Activated T-cell treated with anti-CD3 and anti-CD28 coated beads for 1 hour (primary cell): ENCODE measurements at regions not wholly inside any gene's neighbourhood (a gene's known extent, or its start where the extent isn't known, plus 50 kb on each side); places are given as distances from the start of the nearest gene placed in this dataset.
"Not testable (repeated sequence)": the region's sequence is repeated elsewhere in the genome, so short reads cannot be mapped to it uniquely, and the experiment has no call there.

ENCODE experiments used
- DNase-seq: peaks from one replicate; pipeline ENCODE4 v3.0.0-alpha.2; 2020; ENCODE audit warnings: low read depth

DNA sequence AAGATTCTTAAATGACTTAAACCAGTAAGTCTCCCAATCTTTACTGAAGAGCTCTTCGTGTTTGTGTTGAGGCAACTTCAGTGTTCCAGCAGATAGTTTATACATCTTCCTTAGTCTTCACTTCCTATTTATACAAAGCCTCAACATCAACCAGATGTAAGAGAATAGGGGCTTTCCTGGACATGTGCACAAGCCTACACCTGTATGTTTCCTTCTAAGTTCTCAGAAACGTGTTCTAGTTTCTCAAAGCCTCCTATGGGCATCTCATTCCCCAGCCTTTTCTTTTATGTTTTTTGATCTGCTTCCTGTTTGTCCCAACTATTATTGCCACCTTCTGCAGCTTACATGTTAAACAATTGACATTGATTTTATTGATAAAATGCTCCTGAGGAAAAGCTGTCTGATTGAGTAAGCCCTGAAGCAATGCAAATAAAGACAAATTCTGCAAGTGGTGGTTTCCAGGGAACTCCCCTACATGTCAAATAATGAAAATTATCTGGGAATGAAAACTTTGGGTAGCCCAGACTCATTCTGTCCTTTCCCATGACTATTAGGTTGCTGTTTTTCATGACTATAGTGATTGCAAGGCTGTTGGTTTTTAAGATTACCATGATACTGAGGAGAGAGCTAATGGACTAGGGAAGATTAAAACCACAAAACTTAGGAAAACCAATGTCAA, 663.3 kb upstream of the ACVR2A start:
- DNase-seq = no peak

DNA sequence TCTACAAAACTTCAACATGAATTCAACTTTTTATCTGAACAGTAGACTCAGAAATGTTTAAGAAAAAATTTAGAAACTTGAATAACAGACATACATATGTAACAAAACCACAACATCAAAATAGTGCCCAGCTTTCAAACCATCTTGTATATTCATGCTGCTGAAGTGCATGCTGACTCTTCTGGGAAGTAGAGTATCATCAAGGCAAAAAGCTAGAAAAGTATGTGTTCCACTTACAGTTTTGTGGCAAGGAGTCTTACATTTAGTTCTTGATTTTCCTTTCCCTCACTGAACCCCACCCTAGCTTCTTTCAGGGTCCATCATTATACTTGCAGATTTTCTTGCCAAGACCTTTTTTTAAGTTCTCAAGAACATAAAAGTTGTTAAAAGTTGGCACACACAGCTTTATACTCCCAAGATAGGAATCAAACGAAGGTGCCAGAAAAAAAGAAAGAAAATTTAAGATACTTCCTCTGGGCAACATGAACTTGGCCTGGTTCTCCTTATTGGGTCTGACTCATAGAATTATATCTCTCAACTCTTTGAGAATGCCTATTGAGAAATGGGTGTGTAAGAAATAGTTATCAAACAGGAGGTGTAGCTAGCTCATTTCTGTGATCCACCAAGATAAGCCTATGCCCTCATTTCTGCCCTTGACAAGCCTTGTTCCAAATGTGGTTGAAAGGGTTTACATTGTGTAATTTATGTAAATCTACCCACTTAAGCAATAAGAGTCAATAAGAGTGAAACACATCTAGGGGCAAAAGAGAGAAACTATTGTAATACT, 667.6 kb upstream of the ACVR2A start:
- no peak for DNase-seq

DNA sequence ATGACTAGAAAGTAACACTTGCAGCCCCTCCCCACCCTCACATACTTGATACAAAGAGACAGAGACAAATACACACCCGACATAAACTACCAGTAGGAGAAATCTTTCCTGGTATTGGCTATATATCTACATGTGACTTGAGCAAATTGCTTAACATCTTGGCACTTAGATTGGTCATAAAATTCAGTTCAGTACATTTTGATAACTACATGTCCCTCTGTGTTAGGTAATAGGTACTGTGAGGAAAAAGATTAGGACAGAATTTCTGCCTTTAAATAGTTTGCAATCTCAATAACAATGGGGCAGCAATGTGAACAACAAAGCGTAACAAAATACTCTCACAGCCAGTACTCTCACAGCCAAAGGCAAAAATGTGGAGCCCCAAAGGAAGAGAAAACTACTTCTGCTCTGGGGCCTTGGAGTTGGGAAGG, 670.0 kb upstream of the ACVR2A start:
- DNase-seq = no peak

DNA sequence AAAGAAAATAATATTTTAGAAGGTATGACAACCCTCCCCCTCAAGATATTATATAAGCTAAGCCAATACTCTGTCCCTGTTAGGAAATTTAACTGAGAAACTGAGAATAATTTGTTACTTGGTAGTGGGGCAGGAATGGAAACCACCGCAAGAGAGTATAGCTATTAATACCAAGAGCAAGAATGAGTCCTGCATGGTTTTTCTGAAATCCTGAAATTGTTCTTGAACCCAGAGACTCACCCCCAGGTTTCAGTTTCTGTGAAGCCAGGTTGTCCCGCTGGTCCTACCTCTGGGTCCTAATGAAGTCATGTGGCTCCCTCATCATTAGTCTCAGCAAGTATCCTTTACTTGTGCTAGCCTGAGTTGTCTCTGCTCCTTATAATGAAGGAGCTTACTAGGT, 671.0 kb upstream of the ACVR2A start:
- DNase-seq = no peak

DNA sequence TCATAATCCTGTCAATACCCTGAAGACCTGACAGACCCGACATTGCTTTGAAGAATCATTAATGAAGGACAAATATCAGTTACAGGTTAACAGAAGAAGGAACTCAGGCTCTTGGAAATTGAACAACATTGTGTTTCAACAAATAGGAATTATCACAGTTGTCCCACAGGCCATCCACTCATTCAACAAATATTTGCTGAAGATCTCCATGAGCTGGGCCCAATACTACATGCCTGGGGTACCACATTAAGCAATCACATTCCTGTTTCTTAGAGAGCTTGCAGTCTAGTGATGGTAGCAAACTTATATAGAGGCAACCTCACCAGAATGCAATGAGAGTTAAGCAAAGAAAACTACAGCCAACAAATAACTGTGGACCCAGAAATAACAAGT, 671.6 kb upstream of the ACVR2A start:
- DNase-seq = no peak

DNA sequence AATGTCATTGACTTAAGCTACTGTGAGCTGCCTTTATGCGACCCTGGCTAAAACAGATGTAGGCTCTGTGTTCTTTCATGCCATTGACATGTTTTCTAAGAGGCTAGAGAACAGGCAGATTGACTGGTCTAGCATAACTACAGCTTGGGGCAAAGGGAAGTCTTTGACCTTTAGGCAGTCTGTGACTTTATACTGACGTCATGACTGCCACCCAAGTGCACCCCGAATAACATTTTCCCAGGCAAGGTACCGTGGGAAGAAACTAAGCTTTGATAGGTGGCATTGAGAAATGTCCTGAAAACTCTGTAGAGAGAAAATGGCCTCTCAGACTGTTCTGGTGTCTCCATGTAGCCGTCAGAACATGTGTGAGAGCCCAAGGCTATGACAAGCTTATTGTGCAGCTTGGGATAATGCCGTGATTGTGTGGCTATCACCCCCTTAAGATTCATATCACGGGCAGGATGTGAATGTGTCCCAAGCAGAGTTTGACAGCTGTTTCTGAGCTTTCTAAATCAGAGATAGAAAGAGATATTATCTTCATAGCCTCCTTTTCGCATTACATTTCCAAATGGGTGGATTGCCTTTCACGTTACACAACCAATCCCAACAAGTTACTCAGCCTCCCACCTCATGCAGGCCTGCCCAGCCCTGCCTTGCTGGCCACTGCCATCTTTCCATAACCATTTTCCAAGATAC, 672.2 kb upstream of the ACVR2A start:
- DNase-seq = no peak

DNA sequence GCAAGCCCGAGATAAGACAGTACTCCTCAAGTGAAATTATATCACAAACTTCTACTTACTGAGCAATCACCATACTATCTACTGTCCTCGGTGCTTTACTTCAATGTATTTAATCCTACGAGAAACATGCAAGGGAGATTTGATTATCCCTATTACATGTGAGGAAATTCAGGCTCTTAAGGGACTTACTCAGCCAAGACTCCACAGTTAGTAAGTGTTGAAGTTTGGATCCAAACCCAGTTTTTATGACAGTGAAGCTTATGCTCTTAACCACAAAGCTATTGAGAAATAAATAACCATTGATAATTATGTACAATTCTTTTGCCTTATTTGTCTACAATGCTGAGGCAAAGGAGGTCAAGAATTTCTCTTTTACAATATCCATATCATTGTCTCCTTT, 672.9 kb upstream of the ACVR2A start:
- no peak for DNase-seq

DNA sequence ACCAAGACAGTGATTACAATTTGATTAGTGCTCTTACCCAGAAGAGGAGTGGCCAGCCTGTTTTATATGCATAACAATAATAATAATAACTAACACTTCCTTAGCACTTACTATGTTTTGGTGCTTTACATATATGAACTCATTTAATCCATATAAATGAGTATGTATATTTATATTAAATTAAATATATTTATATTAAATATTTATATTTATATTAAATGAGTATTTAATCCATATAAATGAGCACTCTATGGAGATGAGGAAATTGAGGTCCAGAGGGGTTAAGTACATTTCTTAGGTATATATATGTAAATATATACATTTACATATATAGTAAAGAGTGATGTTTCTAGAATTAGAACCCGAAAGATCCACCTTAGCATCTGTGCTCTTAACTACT, 673.9 kb upstream of the ACVR2A start:
- no peak for DNase-seq

DNA sequence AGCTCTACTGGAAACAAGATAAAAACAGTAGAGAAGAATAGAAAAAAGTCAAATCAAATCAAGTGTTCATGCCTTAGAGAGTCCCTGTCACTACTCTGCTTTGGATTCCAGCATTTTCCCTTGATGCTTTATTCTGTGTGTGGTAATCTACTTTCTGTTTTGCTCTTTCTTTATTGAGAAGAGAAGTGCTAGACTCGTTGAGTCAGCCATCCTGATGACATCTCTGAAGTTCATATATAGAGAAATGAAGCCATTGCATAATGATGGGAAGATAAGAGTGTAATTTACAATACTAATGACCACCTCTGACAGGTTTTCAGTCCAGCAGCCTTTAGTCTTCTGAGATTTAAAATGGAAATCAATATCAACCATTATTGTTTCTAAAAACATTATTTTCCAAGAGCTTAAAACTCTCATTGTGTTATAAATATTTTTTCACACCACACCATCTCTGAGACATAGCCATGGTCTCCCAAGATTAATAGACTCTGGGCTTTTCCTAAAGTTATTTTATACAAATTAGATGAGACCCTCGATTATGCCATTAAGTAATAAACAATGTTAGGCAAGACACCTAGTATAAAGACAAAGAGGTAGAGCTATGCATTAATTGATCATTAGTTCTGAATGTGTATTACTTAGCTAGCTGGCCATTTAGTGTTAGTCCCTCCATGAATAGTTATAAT, 679.0 kb upstream of the ACVR2A start:
- no peak for DNase-seq

DNA sequence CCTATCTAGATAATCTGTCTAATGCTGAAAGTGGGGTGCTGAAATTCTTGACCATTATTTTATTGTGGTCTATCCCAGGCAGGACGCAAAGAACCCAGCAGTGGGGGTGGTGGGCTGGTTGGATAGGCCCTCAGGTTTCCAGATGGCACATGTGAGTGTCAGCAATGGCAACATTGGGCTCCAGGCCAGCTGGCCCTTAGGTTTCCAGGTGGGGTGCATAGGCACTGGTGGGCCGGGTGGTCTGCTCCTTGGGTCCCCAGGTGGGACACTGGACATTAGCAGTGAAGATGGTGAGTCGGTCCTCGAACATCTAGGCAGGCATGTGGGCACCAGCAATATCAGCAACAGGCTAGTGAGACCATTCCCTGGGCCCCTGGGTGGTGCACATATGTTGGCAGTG, 680.3 kb upstream of the ACVR2A start:
- DNase-seq = no peak

DNA sequence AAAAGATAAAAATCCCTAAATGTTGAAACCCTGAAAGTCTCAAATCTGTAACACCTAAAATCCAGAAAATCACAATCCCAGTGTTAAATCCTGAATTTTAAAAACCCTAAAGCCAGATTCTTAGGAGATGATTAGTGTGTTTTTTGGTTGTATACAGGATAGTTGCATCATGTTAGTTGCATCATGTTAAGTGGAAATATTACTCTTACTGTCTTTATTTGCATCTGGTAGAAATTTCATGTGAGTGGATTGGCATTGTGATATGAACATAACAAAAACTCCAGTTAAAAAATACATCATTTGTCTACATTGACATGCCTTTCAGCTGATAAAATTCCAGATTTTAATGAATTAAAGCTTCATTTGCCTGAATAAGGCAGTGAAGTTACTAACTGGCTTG, 683.1 kb upstream of the ACVR2A start:
- no peak for DNase-seq

DNA sequence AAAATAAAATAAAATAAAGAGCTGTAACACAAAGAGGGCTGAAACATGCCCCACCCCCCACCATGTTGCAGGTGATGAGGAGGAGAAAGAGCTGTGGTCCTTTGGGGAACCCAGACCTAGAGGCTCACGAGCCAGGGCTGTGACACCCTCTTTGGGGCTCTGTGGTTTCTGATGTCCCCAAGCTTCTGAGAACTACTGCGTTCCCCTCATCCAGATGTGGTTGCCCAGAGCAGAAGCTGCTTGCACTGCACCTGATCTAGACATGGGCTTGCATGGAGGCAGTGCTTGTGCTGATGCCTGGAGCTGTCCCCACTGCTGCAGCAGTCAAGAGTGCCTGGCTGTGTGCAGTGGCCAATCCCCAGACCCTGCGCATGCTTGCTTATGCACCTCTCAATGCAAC, 687.9 kb upstream of the ACVR2A start:
- no peak for DNase-seq

DNA sequence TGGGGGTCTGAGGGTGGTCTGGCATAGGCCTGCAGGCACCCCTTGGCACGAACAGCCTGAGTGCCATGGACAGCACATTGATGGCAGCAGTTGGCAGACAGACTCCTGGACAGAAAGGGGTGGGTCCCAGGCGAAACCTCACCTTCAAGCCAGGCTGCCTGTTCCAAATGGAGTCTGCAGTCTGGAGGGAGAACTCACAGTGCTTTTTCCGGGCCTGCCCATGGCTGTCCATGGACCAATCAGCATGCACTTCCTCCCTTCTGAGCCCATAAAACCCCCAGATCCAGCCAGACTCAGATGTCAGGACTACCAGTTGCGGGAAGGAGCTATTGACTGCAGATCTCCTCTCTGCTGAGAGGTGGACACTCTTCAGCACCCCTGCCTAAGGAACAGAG, 694.6 kb upstream of the ACVR2A start:
- DNase-seq = no peak

DNA sequence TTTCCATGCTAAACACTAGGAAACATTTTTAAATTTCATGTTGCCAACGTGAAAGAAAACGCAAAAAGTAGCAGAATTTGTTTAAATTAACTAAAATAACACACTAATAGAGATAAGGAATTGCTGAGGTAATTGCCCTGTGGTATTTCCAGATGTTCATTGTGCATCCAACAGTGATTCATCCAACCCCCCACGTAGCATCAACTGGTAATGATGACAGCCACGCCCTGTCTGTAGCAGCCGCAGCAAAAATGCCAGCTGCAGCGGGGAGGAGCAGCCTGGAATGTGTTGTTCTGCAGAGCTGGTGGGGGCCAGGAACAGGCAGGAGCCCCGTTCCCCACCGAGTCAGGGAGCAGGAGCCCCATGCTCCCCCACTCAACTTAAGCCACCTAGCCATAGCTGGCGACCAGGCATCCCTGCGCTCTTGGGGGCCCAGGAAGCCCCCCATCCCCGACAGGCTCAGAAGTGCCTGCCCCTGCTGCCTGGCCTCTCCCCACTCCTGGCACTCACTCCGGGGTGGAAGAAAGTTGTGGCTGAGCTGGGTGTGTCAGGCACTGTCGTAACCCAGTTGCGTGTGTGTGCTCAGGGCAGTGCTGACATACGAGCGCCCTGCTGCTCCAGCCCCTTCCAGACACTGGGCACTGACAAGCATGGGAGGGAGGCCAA, 695.1 kb upstream of the ACVR2A start:
- DNase-seq = no peak

DNA sequence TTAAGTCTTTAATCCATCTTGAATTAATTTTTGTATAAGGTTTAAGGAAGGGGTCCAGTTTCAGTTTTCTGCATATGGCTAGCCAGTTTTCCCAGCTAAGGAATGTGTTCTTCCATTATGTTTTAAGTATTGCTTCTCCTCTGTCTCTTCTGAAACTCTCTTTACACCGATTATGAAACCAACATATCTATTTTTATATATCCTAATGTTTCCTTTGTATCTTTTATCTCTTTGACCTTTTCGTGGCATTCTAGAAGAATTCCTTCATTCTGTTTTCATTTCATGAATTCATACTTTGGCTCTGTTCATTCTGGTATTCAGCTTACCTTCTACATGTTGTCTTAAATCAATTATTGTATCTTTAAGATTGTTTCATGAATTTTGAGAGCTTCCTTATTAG, 697.0 kb upstream of the ACVR2A start:
- DNase-seq = no peak

DNA sequence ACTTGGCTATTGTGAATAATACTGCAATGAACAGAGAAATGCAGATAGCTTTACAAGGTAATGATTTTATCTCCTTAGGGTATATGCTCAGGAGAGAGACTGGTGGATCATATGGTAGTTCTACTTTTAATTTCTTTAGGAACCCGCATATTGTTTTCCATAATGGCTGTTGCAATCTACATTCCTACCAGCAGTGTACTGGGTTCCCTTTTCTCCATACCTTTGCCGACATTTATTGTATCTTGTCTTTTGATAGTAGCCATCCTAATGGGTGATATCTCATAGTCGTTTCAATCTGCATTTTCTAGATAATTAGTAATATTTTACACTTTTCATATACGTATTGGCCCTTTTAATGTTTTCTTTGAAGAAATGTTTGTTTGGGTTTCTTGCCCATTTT, 702.9 kb upstream of the ACVR2A start:
- DNase-seq = no peak

DNA sequence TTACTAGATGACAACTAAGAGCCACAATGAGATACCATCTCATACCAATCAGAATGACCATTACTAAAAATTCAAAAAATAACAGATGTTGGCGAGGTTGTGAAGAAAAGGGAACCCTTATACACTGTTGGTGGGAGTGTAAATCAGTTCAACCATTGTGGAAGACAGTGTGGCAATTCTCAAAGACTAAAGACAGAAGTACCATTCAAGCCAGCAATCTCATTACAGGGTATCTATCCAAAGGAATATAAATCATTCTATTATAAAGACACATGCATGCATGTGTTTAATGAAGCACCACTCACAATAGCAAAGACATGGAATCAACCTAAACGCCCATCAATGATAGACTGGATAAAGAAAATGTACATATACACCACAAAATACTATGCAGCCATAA, 705.1 kb upstream of the ACVR2A start:
- DNase-seq = not testable (repeated sequence)

DNA sequence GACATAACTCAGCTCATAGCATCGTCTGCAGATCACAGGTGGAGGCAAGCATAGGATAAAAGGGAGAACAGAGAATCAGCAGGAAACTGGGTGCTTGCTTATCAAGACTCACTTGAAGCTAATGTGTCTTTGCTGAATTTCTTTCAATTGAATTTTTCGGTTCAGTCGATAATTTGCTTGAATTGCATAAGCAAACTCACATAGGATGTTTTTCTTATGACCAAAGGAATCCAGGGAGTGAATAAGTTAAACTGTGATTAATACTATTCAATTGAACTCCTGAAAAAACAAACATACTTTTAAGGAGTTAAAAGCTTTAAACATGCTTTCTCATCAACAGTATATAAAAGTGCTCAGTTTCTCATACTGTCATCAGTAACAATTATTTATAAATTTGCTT, 707.1 kb upstream of the ACVR2A start:
- DNase-seq = no peak

DNA sequence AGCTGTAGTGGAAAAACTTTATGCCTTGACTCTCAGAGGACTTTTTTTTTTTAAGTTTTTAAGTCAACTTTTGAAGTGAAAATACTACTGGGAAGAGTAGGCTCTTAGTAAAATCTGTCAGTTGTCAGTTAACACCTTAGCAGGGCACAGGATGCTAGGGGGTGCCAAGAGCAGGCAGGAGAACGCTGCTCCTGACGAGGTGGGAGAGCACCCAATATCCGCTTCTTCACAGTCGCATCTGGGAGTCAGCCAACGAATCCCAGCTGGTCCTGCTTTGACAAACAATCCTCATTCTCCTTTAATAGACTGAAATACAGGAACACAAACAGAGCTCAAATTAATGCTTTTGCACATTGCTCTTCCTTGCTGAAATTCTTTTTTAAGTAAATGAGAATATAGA, 709.5 kb upstream of the ACVR2A start:
- DNase-seq = no peak

DNA sequence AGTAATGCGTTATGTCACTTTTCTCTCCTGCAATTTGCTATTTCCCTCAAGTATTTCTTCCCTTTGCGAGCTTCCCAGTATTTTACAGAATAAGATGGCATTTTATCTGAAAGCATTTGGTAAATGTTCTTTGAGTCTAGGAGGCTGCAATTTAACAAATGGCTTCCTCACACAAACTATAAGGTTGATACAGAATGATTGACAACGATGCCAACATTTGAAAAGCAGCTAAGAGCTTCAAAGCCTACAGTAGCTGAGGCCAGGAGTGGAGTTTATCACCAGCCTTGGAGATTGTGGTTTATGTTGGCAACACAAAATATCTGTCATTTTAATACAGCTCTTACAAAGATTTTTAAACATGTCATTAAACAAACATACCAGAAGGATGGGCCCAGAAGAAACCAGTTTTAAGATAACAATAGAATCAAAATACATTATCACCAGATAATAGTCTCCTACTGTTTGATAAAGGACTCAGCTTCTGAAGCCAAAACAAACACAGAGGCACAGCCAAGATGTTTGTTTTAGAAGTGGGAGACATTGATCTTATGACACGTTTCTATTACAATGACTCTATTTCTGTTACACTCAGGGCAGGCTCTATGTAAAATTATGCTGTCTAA, 711.4 kb upstream of the ACVR2A start:
- no peak for DNase-seq

DNA sequence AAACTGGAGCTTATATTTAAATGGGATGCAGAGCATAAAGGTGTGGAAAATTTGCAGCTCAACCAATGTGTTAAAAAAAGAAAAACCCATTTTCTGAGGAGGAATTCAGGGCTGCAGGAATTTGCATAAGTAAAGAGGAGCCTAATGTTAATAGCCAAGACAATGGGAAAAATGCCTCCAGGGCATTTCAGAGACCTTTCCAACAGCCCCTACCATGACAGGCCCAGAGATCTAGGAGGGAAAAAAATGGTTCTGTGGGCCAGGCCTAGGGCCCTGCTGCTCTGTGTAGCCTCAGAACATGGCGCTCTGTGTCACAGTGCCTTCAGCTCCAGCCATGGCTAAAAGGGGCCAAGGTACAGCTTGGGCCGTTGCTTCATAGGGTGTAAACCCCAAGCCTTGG, 719.7 kb upstream of the ACVR2A start:
- DNase-seq = no peak

DNA sequence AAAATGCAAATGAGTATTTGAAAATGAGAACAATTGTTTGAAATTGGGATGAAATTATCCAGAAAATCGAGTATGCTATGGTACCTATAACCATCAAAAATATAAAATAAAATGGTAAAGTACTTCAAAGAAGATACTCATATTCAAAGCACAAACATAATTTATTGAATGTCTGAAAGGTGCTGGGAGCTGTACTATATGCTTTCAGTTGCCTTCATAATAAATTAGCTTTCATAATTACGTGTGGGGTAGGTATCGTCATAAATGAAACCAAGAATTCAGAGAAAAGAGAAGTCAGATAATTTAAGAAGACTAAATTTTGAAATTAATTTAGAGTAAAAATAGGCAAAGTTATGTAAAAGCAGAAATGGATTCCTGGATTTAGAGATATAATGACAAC, 721.9 kb upstream of the ACVR2A start:
- DNase-seq = no peak
